Frontal cortex (tissue), 3 donors: ENCODE measurements at regions not wholly inside any gene's neighbourhood (a gene's known extent, or its start where the extent isn't known, plus 50 kb on each side); places are given as distances from the start of the nearest gene placed in this dataset.
A peak's percentile ranks its signal among the peaks of the same experiment; 100 is the strongest.

Experiments
- DNase-seq, 2 donors: peaks; one replicate each; pipeline ENCODE4 v3.0.0; 2012; ENCODE audit warnings: low spot score in 2 of 2
- FAIRE-seq: peaks from 2 replicates; lab custom pipeline; 2012; peaks lifted over from hg19 to GRCh38; lab: Jason Lieb, UNC
- donor health status: control.
- donor health status: control.
- donor health status: control.

DNA sequence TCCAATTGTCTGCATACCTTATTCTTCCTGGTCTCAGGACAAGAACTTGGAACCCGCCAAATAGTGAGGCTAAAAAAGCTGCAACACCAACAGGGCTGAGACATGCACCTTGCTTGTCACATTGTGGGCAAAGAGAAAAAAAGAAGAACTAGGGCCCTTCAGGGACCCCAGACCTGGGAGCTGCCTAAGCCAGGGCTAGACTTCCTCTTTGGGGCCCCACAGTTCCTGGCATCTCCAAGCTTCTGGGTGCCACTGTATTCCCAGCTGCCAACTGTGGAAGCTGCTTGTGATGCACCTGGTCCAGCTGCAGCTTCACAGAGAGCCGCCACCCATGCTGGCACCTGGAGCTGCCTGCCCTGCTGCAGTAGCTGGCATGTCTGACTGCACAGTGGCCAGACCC is 370.6 kb downstream of the CD83 start:
- FAIRE-seq = no peak
- DNase-seq = no peak

DNA sequence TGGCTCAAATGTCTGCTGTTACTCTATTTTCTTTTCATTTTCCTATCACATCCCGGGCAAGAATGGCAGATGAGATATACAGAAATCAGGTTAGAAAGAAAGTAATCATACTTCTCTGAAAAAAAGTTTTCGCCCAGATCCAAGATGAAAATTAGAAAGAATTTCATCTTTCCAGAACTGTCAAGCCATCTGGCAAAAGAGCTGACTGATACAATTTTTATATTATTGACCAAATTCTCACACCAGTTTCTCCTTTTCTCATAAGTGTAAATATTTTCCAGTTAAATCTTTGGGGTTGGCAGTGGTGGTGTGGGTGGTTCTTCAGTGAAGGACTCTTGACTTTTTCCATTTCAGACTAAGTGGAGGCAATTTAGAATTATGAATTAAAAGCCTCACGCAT is 371.9 kb downstream of the CD83 start:
- FAIRE-seq = no peak
- no peak for DNase-seq

DNA sequence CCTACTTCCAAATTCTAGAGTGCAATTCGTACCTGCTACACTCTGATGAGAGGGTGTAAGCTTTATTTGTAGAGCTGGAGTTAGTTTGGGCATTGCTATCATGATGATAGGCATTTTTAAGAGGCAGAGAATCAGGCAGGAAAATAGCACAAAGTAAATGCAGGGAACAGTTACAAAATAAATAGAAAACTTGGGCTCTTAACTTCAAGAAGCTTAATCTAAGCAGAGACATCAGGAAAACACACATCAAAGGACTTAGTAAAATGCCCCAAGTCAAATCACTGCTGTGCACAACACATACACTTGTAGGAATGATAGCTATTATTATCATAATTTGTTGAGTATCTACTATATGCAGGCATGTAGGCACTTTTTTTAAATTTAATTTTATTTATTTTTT is 381.2 kb downstream of the CD83 start:
- FAIRE-seq (no peak), DNase-seq (no peak)

DNA sequence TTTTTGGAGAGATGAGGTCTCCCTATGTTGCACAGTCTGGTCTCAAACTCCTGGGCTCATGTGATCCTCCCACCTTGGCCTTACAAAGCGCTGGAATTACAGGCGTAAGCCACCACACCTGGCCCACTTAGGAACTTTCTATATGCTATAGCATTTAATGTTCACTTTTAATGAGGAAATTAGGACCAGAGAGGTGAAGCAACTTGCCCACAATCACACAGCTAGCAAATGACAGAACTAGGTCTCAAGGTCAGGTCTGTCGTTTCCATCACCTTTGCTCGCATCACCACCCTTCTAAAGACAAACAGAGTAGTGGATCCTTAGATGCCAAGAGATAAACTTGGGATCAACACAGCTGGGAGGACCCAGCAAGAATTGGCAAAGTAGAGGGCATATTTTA is 381.7 kb downstream of the CD83 start:
- no peak for FAIRE-seq

DNA sequence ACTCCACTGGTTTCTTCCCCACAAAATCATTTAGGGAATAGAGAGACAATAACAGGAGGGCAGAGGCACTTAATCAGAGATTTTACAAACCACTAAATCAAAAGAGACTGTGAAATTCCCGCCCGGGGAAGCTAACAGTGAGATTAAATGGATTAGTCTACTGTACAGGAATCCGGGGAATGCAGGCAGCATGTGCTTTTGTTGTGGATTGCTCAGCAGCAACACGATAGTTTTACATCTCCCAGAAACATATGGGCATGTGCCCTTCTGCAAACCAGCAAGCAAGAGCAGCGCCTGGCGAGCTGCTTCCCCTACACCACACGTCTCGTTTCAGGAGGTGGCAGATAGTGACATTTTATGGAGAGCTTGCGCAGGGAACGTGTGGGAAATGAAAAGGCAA is 382.3 kb downstream of the CD83 start:
- DNase-seq = no peak
- FAIRE-seq = no peak

More for the DNA sequence above, 381.7 kb downstream of the CD83 start:
- no peak for DNase-seq

DNA sequence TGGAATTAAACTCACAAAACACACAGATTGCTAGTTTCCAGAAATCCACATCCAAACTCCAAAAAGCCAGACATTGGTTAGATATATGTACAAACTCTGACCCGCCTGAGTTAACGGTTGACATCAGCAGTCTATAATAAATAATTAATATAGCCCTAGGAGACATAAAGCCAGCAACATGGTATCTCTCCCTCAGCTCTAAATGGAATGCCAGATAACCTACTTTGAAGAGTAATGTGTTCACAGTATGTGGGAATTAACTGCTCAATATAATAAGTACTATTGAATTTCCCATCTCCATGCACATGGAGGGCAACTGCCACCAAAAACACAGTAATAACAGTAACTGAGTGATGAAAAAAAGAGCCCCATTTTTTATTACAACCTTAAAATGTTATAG is 383.2 kb downstream of the CD83 start:
- DNase-seq (no peak), FAIRE-seq (no peak)

DNA sequence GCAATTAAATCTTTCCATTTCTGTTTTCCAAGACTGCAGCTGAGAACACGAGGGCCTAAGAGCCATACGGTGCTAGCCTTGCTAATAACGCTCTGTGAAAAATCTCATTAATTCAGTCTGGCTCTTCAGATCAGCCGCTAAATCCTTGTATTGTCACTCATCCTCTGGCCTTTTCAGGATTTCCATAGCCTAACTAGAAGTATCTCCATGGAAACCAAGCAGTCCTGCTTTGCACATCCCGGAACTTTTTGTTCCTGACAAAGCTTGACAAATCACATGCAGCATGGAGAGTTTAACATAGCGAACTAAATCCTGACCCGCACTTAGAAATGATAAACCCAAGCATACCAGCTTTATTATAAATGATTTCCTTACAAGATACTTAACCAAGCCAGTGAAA is 383.7 kb downstream of the CD83 start:
- DNase-seq (peak in 1 of 2 donors; percentile 15), FAIRE-seq (no peak)

DNA sequence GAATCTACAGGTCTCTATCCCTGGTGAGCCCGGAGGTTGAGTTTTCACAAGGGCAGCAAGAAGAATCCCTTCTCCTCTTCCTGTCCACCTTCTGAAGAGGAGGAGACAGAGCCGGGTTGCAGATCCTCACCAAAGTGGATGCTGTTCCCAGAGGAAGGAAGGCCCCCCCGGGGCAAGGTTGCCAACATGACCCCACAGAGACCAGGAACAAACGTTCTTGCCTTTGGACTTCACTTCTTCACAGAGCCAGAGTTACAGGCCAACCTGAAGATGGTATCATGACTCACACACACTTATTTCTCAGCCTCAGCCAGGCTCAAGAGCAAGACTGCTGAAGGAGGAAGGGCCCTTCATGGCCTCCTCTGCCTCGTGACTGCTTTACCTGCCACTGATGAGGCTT is 384.3 kb downstream of the CD83 start:
- DNase-seq (no peak), FAIRE-seq (no peak)

DNA sequence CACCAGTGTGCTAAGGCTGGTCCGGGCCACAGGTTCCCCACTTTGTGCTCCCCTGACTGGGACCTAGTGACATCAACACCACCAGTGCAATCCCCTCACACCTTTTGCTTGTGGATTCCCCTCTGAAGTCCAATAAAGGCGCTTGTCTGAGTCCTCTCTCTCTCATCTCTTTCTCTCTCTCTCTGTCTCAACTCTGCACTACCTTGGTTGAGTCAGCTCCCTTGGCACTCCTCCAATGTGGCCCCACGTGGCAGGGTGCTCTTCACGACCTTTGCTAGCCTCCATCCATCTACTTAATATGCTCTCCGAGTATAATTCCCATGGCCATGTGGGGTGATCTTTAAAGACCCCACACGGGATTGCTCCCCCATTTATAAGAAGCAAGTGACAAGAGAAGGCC is 385.0 kb downstream of the CD83 start:
- DNase-seq = no peak
- FAIRE-seq = no peak

DNA sequence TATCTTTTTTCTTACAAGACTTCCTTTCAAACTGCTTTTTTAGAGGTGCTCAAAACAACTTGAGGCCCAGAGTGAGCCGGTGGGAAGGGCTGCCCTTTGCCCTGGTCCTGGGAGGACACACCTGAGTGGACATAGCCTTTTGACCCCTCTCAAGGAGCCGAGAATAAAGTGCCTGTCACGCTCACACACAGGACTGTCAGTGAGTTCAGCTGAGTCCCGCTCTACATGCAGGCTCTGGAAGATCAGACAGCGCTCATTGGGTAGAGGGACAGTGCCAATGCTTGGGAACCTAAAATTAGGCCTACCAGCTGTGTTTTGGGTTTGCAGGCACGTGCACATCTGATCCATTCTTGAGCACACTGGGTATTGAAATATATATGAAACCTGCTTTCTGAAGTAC is 387.8 kb downstream of the CD83 start:
- FAIRE-seq (no peak), DNase-seq (no peak)

DNA sequence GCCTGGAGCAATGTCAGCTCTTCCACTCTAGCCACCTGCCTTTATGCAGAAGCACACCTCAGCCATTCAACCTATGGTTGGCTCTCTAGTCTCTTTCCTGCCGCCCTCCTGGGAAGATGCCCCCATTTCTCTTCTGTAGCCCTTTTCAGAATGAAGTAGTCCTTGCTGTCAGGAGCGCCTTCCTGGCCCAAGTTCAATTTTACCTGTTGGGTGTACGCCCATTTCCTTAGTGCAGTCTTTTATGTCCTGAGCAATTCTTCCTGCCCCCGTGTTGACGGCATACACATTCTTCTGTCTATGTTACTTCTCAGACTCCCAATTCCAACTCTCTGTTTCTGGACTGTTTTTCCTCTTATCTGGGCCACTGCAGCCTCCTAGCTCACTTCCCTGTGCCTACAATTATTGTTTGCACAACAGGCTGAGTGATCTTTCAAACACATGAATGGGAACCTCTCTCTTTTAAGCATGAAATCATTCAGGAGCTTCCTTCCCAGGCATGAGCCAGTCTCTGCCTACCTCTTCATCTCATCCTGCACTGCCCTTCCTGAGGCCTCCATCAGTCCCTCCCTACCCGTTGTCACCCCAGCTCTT is 389.2 kb downstream of the CD83 start:
- DNase-seq = no peak
- FAIRE-seq = no peak

DNA sequence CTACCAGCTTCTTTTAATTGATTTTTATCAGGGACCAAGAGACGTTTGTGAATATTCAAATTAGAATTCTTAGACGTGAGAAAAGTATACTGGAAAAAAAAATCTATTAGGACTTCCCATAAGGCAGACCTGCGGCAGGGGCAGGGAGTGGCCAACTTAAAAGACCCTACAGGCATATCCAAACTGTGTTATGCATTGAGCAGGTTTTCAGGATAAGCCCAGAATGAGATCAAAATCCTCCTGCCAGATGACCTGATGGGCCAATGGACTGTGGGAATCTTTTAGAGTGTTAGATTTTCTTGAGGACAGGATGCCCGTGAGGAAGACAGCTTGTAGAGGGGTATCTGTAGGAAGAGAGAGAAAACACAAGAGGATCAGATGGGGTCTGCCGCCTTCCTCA is 391.5 kb downstream of the CD83 start:
- FAIRE-seq = no peak

DNA sequence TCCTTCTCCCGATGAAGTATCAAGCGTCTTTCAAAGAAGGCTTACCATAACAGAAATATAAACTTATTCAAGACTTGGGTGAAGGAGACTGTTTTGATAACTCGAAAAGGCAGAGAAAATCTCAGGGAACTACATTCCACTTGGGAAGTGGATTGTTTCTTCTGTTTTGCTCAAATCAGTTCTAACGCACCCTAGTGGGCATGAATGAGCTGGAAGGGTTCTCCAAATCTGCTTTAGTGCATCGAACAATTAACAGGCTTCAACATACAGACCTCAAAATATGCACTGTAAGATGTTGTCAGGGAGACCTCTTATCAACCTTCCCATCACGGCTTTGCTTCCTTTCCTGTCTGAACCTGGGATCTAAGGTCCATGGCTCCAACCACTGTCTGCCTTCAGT is 392.5 kb downstream of the CD83 start:
- DNase-seq (no peak), FAIRE-seq (no peak)

More for the DNA sequence above, 391.5 kb downstream of the CD83 start:
- DNase-seq = no peak

DNA sequence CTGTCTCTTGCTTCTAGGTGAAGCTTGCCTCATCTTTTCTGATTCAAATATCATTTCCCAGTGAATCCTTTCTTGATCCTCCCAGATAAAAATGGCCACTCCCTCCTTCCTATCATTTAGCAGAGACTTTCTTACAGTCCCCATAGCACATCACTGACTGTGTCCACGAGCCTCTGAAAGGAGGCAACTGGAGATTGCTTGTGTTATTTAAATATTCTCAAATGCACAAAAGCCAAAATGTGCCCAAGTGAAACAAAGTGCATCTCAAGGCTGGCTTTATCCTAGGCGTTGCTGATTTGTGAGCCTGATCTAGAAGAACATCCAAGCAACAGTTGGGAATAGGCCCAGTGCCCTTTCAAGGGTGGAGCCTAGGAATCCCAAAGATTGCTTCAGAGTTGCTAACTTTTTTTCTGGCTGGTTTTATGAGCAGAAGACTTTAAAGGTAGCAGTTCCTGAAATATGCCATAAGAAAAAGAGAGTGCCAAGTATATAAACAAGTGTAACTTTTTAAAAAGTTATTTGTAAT is 393.6 kb downstream of the CD83 start:
- no peak for FAIRE-seq
- no peak for DNase-seq

DNA sequence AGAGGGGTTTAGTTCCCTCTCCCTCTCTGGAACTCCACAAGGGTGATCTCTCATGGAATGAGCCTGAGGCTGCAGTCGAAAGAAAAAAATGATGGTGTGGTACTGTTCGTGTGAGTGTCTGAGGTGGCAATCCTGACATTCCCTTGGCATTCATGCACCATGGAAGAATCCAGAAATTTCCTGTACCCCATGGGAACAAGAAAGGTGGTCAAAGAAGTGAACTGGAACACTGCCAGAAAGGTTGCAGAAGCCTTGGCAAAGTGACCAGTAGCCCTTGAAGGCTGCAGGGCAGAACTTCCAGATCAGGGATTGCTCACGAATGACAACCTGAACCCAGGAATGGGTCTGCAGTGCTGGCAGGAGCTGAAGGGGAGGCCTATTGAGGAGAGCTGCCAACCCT is 394.7 kb downstream of the CD83 start:
- DNase-seq (no peak), FAIRE-seq (no peak)

DNA sequence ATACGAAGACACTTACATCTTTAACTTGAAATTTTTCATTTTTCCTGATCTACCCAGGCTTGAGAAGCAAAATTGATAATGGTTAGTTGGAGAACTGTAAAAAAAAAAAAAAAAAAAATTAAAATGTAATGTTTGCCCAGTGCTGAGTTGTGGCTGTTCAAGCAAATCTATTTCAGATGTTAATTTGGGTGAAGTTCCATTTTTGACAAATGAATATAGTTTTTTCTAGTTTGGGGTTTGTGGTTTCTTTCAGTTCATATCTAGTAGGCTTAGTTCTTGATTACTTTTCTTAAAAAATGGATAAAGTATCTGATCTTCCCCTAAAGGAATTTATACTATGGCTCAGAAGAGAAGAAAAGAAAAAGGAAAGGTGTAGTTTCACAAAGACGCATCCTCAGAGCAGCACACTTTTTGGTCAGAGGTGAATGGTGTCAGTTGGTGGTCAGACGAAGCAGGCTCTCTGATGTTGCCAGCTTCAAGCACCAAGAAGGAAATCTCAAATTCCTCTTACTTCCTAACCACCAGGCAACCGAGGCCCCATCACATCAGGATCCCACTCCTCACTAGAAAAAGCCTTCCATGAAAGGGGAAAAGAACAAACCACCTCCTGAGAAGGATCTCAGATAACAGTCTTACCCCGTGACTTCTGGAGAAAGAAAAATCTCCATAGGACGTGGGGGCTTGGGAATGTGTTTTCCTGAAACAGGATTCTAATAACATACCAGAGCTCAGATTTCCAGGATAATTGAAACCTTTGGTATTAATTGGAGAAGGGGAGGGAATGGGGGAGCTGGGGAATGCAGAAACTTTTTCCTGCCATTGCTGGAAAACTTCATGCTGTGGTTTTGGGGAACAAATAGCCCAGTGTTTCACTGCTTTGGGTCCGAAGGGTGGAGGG is 396.2 kb downstream of the CD83 start:
- no peak for DNase-seq
- FAIRE-seq = no peak

DNA sequence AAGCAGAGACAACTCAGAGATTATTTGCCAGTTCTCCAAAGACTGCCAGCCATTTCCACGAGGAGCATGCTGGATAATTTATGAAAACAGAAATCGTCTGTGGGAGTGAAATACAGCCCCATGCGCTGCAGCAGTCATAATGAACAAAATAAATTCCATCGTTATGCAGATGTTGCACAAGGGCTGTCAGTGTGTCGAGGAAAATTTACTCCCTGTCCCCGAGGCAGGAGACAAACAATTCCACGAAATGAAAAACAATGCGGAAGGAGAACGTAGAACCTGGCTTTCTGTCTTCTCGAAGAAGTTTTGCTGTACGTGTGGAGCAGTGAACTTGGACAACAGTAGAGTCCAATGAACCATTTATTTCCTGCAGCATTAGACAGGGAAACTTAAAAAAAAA is 399.4 kb downstream of the CD83 start:
- FAIRE-seq = no peak
- DNase-seq = no peak

DNA sequence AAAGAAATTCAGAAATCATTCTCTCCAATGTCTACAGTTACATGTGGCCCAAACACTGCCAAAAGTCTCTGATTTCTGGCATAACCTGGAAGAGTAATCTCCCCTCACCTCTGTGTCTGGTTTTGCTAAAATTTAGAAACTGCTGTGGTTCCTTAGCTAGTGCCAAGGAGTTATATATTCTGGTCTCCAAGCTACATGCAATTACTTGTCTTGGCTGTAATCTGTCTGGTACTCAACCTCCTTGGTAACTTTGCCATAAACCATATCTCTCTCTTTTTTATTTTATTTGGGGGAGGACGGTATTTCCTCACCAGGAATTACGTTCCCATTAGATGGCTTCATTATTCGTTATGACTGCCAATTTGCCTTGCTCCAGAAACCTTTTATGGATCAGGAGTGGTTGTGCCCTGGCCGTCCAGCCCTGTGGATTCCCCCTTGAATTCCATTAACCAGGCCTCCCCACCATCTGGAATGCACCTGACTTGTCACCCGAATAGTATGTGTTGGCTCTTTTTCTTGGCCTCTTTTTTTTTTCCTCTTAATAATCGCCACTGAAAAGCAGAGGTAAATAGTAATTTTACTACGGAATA is 400.0 kb downstream of the CD83 start:
- DNase-seq (no peak), FAIRE-seq (no peak)

DNA sequence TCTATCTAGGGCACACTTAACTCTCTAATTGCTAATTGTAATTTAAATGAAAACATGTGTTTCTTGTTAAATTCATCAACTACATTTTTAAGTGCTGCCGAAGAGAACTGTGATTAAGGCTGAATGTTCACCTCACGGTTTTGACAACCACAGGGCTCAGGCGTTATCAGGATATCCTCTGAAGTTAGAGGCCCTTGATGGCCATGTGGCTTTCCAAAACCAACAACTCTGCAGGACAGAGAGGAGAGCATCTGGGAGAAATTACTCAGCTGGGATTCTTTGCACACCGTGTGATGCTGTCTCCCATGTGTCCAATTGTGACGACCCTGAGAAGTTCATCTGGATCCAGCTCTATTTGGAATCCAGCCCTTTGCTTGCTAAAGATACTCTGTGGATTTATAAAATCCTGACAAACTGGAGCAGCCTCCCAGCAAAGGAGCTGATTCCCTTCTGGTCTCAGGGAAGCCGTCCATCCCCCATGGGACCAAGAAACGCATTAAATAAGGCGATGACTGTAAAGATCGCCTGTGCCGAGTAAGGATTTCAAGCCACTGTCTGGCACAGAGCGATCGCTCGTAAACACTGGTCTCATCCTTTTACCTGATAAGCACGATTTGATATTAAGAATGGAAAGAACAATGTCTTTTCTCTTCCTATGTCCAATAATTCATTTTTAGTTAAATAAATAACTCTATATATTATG is 401.1 kb downstream of the CD83 start:
- FAIRE-seq (no peak), DNase-seq (no peak)

DNA sequence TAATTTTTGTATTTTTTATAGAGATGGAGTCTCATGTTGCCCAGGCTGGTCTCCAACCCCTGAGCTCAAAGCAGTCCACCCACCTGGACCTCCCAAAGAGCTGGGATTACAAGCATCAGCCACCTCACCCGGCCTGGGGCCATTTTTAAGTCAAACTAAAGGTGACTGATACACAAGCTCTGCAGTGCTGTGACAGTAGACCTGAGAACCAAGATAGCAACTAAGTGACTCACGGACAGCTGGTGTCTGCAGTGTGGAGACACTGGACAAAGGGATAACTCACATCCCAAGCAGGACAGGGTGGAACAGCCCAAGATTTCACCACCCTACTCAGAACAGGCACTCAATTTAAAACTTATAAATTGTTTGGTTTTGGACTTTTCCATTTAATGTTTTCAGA is 402.5 kb downstream of the CD83 start:
- DNase-seq = no peak
- FAIRE-seq = no peak

DNA sequence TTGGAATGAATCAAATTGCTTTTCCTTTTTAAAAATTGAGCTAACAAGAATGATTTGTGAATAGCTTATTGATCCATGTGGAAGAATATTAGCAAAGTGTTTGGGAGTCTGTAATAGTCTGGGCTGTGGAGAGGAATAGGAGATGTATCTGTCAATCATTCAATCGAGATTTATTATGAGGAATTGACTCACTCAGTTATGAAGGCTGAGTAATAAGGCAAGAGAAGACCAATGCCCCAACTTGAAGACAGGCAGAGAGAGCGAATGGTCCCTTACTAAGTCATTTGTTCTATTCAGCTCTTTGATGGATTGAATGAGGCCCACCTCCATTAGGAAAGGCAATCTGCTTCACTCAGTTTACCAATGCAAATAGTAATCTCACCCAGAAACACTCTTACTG is 403.0 kb downstream of the CD83 start:
- DNase-seq (no peak), FAIRE-seq (no peak)
